Adrenal gland (tissue), 5 donors: ENCODE measurements at regions not wholly inside any gene's neighbourhood (a gene's known extent, or its start where the extent isn't known, plus 50 kb on each side); places are given as distances from the start of the nearest gene placed in this dataset.
"Not testable (repeated sequence)": the region's sequence is repeated elsewhere in the genome, so short reads cannot be mapped to it uniquely, and the experiment has no call there.

Source experiments
- POLR2A ChIP-seq, 2 donors: fragments of 450-650 bp; IDR thresholded peaks; one replicate each; pipeline ENCODE4 v1.6.1; 2017; ENCODE audit warnings: antibody characterized with exemption in 2 of 2, mild to moderate bottlenecking in 2 of 2, moderate library complexity in 1 of 2
- TF ChIP-seq, protein P1 (sequence below), 6 experiments: fragments of 450-650 bp in 4 of 6; fragments of 200-600 bp in 2 of 6; sonication (generic) in 1 of 6; IDR thresholded peaks; 1 replicate in 5 of 6; 2 replicates in 1 of 6; pipeline versions ENCODE4 v1.5.1 to v1.8.0; 2016 to 2021; ENCODE audit warnings: antibody characterized with exemption in 6 of 6, mild to moderate bottlenecking in 2 of 6, moderate library complexity in 1 of 6
- donor health status: DM: no; HTN: no; CAD: no.

DNA sequence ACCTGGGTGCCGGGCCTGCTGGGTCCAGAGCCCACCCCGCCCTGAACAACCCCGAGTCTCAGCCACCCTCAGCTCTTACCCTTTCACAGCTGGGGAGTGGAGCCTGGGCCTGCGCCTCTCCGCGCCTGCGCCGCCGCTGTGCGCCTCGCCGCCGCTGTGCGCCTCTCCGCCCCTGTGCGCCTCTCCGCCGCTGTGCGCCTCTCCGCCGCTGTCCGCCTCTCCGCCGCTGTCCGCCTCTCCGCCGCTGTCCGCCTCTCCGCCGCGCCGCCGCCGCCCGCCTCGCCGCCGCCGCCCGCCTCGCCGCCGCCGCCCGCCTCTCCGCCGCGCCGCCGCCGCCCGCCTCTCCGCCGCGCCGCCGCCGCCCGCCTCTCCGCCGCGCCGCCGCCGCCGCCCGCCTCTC is 544.4 kb downstream of the FOXD4L6 start:
- TF ChIP-seq, protein P1, sequence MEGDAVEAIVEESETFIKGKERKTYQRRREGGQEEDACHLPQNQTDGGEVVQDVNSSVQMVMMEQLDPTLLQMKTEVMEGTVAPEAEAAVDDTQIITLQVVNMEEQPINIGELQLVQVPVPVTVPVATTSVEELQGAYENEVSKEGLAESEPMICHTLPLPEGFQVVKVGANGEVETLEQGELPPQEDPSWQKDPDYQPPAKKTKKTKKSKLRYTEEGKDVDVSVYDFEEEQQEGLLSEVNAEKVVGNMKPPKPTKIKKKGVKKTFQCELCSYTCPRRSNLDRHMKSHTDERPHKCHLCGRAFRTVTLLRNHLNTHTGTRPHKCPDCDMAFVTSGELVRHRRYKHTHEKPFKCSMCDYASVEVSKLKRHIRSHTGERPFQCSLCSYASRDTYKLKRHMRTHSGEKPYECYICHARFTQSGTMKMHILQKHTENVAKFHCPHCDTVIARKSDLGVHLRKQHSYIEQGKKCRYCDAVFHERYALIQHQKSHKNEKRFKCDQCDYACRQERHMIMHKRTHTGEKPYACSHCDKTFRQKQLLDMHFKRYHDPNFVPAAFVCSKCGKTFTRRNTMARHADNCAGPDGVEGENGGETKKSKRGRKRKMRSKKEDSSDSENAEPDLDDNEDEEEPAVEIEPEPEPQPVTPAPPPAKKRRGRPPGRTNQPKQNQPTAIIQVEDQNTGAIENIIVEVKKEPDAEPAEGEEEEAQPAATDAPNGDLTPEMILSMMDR (IDR thresholded peaks at IDR 0.05): not testable (repeated sequence)
- not testable (repeated sequence) for TF ChIP-seq POLR2A (IDR thresholded peaks at IDR 0.05)
